PC-3 (cell line): ENCODE measurements at regions not wholly inside any gene's neighbourhood (a gene's known extent, or its start where the extent isn't known, plus 50 kb on each side); places are given as distances from the start of the nearest gene placed in this dataset.

ENCODE experiments used
- EZH2phosphoT487 ChIP-seq: fragments of 300-600 bp; sonication (generic); IDR thresholded peaks from 2 replicates; pipeline ENCODE4 v1.6.1; 2018; ENCODE audit warnings: mild to moderate bottlenecking, antibody characterized with exemption, low read length, borderline replicate concordance
- TF ChIP-seq, protein P1 (sequence below): fragments of 300-600 bp; sonication (generic); conservative IDR thresholded peaks from 2 replicates; pipeline ENCODE4 v1.5.1; 2017; ENCODE audit warnings: antibody characterized with exemption, low read depth, mild to moderate bottlenecking, low read length

DNA sequence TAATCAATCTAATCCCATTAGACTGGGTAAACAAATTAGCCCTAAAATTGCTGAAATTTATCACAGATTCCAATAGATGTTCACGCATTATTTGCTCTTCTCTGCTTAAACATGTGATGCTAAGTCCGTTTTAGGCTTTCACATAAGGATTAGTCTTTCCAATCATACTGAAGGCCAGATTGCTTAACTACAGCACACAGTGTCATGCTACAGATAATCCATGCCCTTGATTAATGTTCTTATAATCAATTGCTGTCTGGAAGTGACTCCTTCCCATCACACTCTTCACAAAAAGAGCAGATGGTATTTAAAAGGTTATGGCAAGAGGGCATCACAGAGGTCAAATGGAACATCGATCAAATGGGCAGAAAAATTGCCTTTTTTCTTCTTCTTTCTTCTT lies 471.5 kb upstream of the ROBO1 start:
- TF ChIP-seq, protein P1, sequence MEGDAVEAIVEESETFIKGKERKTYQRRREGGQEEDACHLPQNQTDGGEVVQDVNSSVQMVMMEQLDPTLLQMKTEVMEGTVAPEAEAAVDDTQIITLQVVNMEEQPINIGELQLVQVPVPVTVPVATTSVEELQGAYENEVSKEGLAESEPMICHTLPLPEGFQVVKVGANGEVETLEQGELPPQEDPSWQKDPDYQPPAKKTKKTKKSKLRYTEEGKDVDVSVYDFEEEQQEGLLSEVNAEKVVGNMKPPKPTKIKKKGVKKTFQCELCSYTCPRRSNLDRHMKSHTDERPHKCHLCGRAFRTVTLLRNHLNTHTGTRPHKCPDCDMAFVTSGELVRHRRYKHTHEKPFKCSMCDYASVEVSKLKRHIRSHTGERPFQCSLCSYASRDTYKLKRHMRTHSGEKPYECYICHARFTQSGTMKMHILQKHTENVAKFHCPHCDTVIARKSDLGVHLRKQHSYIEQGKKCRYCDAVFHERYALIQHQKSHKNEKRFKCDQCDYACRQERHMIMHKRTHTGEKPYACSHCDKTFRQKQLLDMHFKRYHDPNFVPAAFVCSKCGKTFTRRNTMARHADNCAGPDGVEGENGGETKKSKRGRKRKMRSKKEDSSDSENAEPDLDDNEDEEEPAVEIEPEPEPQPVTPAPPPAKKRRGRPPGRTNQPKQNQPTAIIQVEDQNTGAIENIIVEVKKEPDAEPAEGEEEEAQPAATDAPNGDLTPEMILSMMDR: no peak
- no peak for TF ChIP-seq EZH2phosphoT487
